Right forelimb (tissue), 1 donor: ENCODE measurements at regions not wholly inside any gene's neighbourhood (a gene's known extent, or its start where the extent isn't known, plus 50 kb on each side); places are given as distances from the start of the nearest gene placed in this dataset.
"Not testable (repeated sequence)": the region's sequence is repeated elsewhere in the genome, so short reads cannot be mapped to it uniquely, and the experiment has no call there.

Experiments used
- DNase-seq: peaks from one replicate; pipeline ENCODE4 v3.0.0-alpha.2; 2018

GRCh38 chr1:185681034-185681633, 53.1 kb upstream of the HMCN1 start:
- DNase-seq: no peak

DNA sequence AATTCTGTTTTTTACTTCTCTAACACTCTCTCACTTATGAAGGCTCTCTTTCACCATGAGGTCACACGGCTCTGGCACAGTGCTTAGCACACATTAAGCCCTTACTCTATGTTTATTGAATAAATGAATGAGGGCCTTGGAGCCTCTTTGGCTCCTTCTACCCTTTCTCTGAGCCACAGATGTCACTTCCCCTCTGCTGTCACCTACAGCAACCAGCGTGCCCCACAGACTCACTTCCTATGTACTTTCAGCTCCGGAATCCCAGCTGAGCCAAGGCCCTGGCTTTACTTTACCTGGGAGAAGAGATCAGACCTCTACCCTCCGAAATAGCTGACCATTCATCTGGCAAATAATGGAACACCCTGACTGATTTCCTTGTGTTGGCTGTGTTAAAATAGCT, 53.7 kb upstream of the HMCN1 start:
- no peak for DNase-seq

GRCh38 chr1:185679220-185679619, 55.0 kb upstream of the HMCN1 start:
- no peak for DNase-seq

GRCh38 chr1:185676969-185677368, 57.2 kb upstream of the HMCN1 start:
- no peak for DNase-seq

DNA sequence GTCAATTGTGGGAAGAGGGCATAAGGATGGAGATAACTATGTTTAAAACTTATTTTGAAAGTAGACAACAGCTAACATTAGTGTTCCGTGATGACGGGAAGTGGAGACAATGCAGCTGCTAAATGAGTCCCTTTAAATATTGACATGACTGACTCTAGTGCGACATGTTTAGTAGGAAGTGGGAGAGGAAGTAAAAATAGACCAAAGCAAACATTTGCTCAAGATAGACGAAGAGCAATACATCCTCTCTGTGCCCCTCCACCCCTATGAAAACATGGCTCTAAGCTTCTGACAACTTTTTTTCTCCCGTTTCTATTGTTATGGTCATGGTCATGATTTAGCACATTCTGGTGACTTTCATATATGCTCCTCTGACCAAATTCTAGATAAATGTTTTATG, 60.0 kb upstream of the HMCN1 start:
- DNase-seq: no peak

GRCh38 chr1:185672719-185673360, 61.4 kb upstream of the HMCN1 start:
- DNase-seq: no peak

- DNase-seq: no peak
Measured at GRCh38 chr1:185670187-185670627, 64.0 kb upstream of the HMCN1 start.

DNA sequence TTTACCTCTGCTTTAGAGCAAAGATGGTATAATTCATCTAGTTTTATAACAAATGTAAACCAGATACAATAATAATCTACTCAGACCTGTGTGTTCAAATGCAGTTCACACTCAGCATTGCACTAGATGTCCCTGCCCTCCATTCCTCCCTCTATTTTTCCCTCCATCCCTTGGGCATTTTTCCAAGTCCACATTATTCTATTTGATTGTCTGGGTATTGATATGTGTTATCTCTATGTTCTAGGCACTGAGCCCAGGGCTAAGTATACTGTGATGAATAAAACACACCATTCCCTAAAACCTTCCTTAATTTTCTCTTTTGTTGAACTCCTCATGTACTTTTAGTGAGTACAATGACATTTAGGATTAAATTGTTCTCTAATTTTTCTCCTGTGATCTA, 66.2 kb upstream of the HMCN1 start:
- no peak for DNase-seq

- no peak for DNase-seq
Measured at GRCh38 chr1:185666582-185666981, 67.6 kb upstream of the HMCN1 start.

DNA sequence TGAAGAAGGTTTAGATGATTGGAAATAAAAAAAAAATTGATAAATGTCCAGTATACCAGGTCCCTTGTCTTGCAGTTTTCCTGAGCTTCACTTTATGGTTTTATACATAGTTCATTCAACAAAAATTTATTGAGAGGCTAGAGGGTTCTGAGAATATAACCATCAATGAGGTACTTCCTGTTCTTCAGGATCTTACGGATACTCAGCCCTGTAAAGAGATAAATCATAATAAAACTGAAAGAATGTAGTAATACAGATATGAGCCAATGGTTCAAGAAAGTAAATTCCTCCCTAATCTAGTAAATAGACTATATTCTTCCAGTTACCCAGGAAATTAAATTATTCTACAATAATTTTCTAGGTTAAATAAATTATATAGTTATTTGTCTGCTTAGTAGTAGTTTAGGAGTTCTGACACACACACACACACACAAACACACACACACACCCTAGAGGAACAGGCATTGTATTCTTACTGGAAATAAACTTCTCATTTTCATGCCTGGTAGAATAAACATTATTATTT, 70.4 kb upstream of the HMCN1 start:
- DNase-seq: no peak

- no peak for DNase-seq
Measured at GRCh38 chr1:185663332-185663731, 70.9 kb upstream of the HMCN1 start.

DNA sequence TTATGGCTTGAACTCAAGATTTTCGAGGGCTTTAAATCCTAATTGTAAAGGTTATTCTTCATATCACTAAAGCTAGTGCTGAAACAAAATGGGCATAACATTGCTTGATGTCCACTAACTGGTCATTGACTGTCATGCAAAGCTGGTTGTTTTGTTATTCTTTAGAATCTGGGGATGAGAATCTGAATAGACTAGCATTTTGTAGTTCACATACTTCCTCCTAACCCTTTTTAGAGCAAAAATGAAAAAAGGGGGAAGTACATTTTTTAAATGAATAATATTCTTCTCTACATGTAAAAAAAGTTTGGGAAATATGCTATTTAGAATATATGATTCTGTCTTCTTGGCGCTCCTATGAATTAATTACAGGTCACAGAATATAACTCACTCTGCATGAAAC, 72.2 kb upstream of the HMCN1 start:
- DNase-seq: no peak

DNA sequence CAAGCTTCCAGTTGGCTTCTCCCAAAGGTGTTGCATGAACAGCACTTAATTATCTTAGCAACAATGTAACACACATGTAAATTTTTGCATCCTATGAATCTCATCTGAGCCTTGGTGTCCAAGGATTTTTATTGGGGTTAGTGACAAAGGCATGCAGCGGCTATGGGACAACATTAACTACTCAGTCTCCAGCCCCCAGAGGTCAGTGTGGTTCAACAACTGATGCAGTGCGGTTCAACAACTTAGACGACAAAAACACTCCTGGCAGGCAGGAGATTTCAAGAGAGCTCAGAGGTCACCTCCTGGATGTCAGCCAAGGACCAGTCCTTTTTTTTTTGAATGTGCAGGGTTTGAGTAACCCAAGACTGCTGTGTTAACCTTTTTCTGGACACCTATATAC, 77.5 kb upstream of the HMCN1 start:
- DNase-seq: no peak

DNA sequence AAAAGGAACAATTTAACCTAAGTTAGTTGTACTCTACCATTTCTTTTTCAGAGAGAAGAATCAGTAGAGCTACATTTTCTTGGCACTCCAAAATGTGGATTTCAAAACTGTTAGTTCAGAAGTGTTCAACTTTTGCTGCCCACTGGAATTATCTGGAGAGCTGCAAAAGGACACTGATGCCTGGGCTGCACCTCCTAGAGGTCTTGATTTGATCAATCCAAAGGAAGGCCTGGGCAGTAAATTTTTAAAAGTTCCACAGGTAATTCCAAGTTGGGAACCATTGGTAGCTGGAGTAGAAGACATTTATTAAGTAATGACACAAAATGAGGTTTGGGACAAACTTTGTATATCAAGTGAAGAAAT, 79.3 kb upstream of the HMCN1 start:
- DNase-seq: no peak

- no peak for DNase-seq
Measured at GRCh38 chr1:185654199-185654951, 79.8 kb upstream of the HMCN1 start.

- DNase-seq: no peak
Measured at GRCh38 chr1:185653615-185654014, 80.6 kb upstream of the HMCN1 start.

GRCh38 chr1:185652348-185652747, 81.8 kb upstream of the HMCN1 start:
- DNase-seq: no peak

- DNase-seq: no peak
Measured at GRCh38 chr1:185650602-185651230, 83.5 kb upstream of the HMCN1 start.

DNA sequence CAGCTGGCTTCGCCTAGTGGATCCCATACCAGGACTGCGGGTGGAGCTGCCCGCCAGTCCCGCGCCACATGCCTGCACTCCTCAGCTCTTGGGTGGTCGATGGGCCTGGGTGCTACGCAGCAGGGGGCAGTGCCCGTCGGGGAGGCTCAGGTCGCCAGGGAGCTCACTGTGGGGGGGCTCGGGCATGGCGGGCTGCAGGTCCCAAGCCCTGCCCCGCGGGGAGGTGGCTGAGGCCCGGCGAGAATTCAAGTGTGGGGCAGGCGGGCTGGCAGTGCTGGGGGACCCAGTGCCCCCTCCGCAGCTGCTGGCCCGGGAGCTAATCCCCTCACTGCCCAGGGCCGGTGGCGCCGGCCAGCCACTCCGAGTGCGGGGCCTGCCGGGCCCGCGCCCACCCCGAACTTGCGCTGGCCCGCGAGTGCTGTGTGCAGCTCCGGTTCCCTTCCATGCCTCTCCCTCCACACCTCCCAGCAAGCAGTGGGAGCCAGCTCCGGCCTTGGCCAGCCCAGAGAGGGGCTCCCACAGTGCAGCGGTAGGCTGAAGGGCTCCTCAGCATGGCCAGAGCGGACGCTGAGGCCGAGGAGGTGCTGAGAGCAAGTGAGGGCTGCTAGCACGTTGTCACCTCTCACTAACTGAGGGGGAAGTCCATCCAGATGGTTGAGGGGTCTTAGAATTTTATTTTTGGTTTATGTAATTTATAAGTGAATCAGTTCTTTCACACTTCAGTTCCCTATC, 85.2 kb upstream of the HMCN1 start:
- no peak for DNase-seq

DNA sequence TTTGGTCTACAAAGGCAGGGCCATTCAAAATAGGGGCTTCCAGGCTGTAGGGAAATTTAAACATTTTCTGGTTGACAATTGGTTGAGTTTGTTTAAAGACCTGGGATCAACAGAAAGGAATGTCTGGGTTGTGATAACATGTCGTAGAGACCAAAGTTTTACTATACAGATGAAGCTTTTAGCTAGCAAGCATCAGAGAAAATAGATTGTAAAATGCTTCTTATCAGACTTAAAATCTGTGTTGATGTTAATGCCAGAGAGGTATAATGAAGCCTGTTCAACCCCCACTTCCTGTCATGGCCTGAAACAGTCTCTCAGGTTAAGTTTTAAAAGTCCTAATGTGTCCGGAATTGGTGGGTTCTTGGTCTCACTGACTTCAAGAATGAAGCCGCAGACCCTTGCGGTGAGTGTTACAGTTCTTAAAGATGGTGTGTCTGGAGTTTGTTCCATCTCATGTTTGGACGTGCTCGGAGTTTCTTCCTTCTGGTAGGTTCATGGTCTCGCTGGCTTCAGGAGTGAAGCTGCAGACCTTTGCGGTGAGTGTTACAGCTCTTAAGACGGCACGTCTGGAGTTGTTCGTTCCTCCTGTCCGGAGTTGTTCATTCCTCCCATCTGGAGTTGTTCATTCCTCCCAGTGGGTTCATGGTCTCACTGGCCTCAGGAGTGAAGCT, 86.5 kb upstream of the HMCN1 start:
- DNase-seq: not testable (repeated sequence)

GRCh38 chr1:185646202-185646683, 87.9 kb upstream of the HMCN1 start:
- no peak for DNase-seq

- no peak for DNase-seq
Measured at GRCh38 chr1:185645686-185646085, 88.5 kb upstream of the HMCN1 start.
